NOMO-1 treated with DMSO at 0.1 percent for 48 hours (cell line): ENCODE measurements at regions not wholly inside any gene's neighbourhood (a gene's known extent, or its start where the extent isn't known, plus 50 kb on each side); places are given as distances from the start of the nearest gene placed in this dataset.

ENCODE experiments used
- DNase-seq: peaks from one replicate; lab custom pipeline; 2025; ENCODE audit not compliant: unreplicated experiment; lab: John Stamatoyannopoulos, UW

GRCh38 chr12:127722611-127723010 lies 544.4 kb upstream of the TMEM132C start:
- no peak for DNase-seq

- DNase-seq = no peak
Observed at GRCh38 chr12:127723251-127723650, 543.7 kb upstream of the TMEM132C start.

GRCh38 chr12:127726671-127727315 lies 540.2 kb upstream of the TMEM132C start:
- DNase-seq = no peak

GRCh38 chr12:127728285-127728684 lies 538.7 kb upstream of the TMEM132C start:
- DNase-seq = no peak

GRCh38 chr12:127728729-127729128 lies 538.2 kb upstream of the TMEM132C start:
- DNase-seq = no peak

GRCh38 chr12:127729381-127729780 lies 537.6 kb upstream of the TMEM132C start:
- DNase-seq = no peak

GRCh38 chr12:127731657-127732056 lies 535.3 kb upstream of the TMEM132C start:
- DNase-seq = no peak

- no peak for DNase-seq
Observed at GRCh38 chr12:127742231-127742630, 524.7 kb upstream of the TMEM132C start.

GRCh38 chr12:127745469-127746212 lies 521.3 kb upstream of the TMEM132C start:
- no peak for DNase-seq

GRCh38 chr12:127749416-127749815 lies 517.6 kb upstream of the TMEM132C start:
- DNase-seq = no peak

GRCh38 chr12:127750076-127750840 lies 516.7 kb upstream of the TMEM132C start:
- DNase-seq = no peak

GRCh38 chr12:127752802-127753201 lies 514.2 kb upstream of the TMEM132C start:
- DNase-seq = no peak

- no peak for DNase-seq
Observed at GRCh38 chr12:127760357-127760756, 506.6 kb upstream of the TMEM132C start.

- DNase-seq = no peak
Observed at GRCh38 chr12:127760996-127761395, 506.0 kb upstream of the TMEM132C start.

GRCh38 chr12:127761880-127762279 lies 505.1 kb upstream of the TMEM132C start:
- DNase-seq = no peak

GRCh38 chr12:127767656-127768055 lies 499.3 kb upstream of the TMEM132C start:
- no peak for DNase-seq

GRCh38 chr12:127770118-127770517 lies 496.9 kb upstream of the TMEM132C start:
- DNase-seq = no peak

GRCh38 chr12:127771546-127771945 lies 495.4 kb upstream of the TMEM132C start:
- no peak for DNase-seq

- no peak for DNase-seq
Observed at GRCh38 chr12:127773520-127773919, 493.4 kb upstream of the TMEM132C start.

GRCh38 chr12:127774828-127775227 lies 492.1 kb upstream of the TMEM132C start:
- DNase-seq = no peak

- DNase-seq = no peak
Observed at GRCh38 chr12:127779301-127780045, 487.5 kb upstream of the TMEM132C start.
